GM10266 (cell line): ENCODE measurements at regions not wholly inside any gene's neighbourhood (a gene's known extent, or its start where the extent isn't known, plus 50 kb on each side); places are given as distances from the start of the nearest gene placed in this dataset.

Source experiments
- DNase-seq: peaks from one replicate; pipeline ENCODE4 v3.0.0; 2012; ENCODE audit errors: extremely low spot score
- TF ChIP-seq, protein P1 (sequence below): IDR thresholded peaks from 2 replicates; pipeline ENCODE4 v1.5.1; 2012; ENCODE audit warnings: mild to moderate bottlenecking, low read depth; ENCODE audit not compliant: control insufficient read depth, insufficient read depth; ENCODE audit errors: missing control alignments

DNA sequence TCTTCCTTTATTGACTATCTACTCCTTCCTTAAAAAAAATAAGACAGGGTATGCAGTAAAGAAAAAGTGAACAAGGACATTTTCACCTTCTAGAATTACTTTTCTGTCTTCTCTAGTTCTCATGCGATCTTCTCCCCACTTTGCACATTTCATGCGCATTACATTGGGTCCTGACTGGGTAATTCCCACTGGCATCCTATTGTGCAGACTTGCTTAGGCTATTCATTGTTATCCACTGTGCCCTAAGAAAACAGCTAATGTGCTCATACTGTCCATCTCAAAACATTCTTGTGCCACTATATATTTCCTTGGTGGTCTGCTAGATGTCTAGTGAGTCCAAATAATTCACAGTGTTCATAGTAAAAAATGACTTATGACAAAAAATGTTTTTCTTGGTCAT is 447.4 kb upstream of the ROBO1 start:
- TF ChIP-seq, protein P1, sequence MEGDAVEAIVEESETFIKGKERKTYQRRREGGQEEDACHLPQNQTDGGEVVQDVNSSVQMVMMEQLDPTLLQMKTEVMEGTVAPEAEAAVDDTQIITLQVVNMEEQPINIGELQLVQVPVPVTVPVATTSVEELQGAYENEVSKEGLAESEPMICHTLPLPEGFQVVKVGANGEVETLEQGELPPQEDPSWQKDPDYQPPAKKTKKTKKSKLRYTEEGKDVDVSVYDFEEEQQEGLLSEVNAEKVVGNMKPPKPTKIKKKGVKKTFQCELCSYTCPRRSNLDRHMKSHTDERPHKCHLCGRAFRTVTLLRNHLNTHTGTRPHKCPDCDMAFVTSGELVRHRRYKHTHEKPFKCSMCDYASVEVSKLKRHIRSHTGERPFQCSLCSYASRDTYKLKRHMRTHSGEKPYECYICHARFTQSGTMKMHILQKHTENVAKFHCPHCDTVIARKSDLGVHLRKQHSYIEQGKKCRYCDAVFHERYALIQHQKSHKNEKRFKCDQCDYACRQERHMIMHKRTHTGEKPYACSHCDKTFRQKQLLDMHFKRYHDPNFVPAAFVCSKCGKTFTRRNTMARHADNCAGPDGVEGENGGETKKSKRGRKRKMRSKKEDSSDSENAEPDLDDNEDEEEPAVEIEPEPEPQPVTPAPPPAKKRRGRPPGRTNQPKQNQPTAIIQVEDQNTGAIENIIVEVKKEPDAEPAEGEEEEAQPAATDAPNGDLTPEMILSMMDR, result no peak
- DNase-seq, result no peak

DNA sequence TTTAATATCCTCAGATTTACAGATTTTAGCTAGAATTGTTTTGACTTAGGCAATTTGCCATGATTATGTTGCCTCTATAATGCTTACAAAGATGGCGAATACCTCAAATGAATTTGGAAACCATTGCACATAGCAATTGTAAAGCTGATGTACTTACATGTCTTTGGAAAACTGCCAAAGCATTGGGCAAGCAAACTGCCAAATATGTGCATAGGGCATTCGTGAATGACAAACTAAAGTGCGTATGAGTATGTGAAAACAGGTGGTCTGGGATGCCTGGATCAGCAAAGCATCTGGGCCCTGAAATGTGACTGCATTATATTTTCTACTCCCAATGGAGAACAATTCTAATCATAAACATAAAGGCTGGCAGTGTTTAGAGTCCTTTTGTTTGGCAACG is 445.3 kb upstream of the ROBO1 start:
- TF ChIP-seq, protein P1, result no peak
- DNase-seq, result no peak

DNA sequence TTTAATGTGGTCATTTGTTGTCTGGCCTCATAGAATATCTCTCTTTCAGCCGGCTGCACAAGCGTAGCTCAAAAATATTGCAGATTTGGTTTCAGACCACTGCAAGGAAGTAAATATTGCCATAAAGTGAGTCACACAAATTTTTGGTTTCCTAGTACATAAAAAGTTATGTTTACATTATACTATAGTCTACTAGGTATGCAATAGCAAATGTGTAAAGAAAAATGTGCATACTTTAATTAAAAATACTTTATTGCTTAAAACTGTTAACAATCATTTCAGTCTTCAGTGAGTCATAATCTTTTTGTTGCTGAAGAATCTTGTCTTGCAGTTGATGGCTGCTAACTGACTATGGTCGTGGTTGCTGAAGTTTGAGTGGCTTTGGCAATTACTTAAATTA is 425.1 kb upstream of the ROBO1 start:
- no peak for DNase-seq
- TF ChIP-seq, protein P1, result no peak

DNA sequence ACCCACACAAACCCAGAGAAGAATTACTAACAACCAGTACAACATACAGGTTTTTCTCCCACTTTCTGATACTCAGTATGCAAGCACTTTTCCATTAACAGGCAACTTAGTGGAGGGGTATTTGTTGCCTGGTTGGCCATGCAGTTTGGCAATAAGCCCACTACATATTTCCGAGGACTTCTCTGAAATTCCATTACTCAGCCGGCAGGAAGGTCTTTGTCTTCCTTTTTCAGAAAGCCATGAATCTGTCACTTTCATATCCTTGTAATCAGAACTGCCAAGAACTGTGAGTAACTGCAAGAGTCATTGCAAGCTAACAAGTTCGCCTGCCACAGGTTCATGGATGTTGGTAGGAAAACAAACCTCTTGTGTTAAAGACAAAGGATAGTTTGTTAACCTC is 422.3 kb upstream of the ROBO1 start:
- TF ChIP-seq, protein P1, result no peak
- no peak for DNase-seq

DNA sequence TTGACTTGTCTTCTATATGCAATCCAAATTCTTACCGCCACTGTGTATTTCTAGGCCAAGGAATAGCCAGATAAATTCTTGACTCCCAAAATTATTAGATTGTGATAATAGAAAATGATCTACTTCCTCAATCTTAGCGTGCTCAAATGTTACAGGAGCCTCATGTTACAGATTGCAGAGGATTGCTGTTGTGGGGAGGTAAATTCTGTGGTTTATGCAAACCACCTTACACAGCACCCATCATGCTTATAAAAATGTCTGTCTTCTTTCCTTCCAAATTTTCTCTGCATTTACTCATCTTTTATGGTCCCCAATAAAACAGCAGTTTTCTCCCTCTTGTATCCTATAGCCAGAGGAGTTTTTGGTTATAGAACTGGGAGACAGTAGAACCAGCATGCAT is 420.2 kb upstream of the ROBO1 start:
- DNase-seq, result no peak
- TF ChIP-seq, protein P1, result no peak

DNA sequence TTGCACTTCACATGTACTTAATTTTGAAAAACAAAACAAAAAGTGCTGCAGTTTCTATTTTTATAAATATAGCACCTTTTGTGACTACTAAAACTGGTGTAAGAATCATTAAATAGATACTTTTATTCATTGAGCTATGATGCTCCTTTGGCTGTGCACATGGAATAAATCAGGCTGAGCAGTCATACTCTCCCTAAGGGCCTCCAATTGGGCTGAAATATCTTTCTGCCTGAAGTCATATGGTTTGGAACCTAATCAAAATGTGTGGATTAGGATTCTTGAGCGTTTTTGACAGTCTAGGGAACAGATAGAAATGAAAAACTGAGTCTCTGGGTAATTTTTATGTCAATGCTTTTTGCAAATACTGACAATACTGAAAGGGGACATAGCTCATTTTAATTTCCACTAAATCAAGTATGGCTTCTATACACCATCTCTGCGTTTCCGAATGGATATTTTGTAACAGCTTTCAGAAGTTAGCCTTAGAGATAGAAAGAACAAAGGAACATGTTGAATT is 392.2 kb upstream of the ROBO1 start:
- TF ChIP-seq, protein P1, result no peak

DNA sequence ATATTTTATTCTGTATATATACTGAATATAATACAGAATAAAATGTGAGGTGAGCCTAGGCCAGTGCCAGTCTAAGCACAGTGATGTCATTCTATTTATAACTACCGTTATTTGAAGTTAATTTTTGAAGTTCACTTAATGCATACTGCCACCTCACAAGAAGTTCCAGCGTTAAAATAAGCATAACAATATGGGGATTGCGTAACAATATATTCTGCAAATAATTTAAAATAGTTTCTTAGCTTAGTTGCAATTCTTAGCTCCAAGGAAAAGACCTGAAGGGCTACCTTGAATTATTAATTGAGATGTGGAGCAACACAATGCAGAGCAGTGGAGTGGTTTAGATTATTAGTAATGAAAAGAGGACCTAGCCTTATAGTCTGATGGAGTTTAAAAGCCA is 390.5 kb upstream of the ROBO1 start:
- TF ChIP-seq, protein P1, result no peak
- DNase-seq, result no peak

More for the DNA sequence above, 392.2 kb upstream of the ROBO1 start:
- DNase-seq, result no peak
